HG03039 (cell line): ENCODE measurements at regions not wholly inside any gene's neighbourhood (a gene's known extent, or its start where the extent isn't known, plus 50 kb on each side); places are given as distances from the start of the nearest gene placed in this dataset.

Experiments
- ATAC-seq: cut with Tn5 transposase; IDR thresholded peaks from one replicate; pipeline ENCODE4 v1.9.1; 2021; ENCODE audit warnings: mild to moderate bottlenecking, moderate library complexity; ENCODE audit not compliant: unreplicated experiment

DNA sequence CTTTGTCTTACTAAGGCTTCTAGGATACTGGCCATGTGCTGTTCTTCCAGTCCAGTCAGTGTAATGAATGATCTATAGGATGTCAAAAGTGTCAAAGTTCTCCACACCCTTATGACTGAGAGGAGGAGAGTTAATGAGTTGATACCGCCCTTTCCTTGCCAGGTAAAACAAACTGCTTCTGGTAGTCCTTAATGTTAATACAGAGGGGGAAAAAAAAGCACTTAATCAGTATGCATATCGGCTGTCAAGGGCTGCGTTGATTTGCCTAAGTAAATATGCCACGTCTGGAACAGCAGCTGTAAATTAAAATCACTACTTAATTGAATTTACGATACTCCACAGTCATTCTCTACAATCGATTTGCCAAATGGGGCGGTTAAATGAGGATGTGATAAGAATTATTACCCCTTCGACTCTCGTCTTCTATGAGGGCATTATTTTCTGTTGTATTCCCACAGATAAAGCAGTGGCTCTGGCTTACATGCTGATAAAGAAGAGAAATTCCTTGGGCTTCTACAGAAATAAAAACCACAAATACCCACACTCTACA is 416.0 kb downstream of the KCNH5 start:
- no peak for ATAC-seq

DNA sequence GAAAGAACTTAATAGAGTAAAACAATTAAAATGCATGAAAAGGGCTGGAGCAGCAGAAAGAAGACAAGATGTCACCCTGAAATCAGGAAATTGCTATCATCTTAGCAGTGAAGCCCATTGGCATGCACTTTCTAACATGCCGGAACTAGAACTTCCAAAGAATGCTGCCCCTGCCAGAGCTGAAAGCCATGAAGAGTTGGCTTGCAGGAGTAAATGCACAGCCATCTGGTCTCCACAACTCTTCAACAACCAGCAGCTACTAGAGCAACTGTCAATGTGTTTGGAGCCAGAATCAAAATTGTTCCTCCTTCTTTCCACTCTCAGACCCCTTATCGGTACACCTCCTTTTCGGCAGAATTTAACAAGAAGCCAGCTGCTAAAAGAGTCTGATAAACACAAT is 414.1 kb downstream of the KCNH5 start:
- no peak for ATAC-seq

DNA sequence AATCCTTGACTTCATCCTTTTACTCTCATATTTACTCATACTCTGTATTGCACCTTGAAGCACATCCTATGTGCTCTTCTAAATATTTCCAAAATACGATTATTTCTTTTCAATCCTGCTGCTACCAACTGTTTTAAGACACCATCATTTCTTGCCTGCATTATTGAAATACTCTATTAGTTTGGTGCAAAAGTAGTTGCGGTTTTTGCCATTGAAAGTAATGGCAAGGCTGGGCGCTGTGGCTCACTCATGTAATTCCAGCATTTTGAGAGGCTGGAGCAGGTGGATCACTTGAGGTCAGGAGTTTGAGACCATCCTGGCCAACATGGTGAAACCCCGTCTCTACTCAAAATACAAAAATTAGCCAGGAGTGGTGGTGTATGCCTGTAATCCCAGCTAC is 412.5 kb downstream of the KCNH5 start:
- ATAC-seq: no peak

DNA sequence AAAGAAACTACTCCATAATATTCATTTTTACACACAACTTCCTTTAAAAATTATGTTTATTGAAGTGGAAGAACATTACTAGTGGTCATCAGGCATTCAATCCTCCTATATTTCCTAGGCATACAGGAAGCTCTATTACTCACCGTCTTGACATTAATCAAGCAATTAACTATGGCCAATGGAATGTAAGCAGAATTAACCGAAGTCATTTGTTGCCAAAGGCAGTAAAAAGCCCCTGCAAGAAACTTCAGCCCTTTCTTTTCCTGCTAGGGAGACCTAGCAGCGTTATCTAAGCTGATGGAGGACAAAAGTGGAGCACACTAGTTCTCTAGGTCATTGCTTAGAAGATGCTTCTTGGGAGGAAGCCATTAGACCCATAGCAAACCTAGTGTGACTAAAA is 399.6 kb downstream of the KCNH5 start:
- no peak for ATAC-seq
